NT2/D1 (cell line): ENCODE measurements at regions not wholly inside any gene's neighbourhood (a gene's known extent, or its start where the extent isn't known, plus 50 kb on each side); places are given as distances from the start of the nearest gene placed in this dataset.
"Not testable (repeated sequence)": the region's sequence is repeated elsewhere in the genome, so short reads cannot be mapped to it uniquely, and the experiment has no call there.

Experiments used
- DNase-seq: peaks from one replicate; pipeline ENCODE4 v3.0.0-alpha.2; 2011; ENCODE audit warnings: low read depth, low spot score
- H3K27me3 ChIP-seq: 2 replicates; pipeline ENCODE4 v1.6.0; 2011; ENCODE audit warnings: mild to moderate bottlenecking; ENCODE audit not compliant: insufficient read length, insufficient read depth
- H3K36me3 ChIP-seq: 2 replicates; pipeline ENCODE4 v1.6.1; 2011; ENCODE audit warnings: mild to moderate bottlenecking, low read length, mixed read lengths; ENCODE audit not compliant: insufficient read depth, insufficient read length
- H3K4me1 ChIP-seq: 2 replicates; pipeline ENCODE4 v1.5.1; 2011; ENCODE audit not compliant: insufficient read depth, insufficient read length
- H3K4me3 ChIP-seq: 2 replicates; pipeline ENCODE4 v1.5.1; 2011; ENCODE audit warnings: low read depth; ENCODE audit not compliant: insufficient read length
- H3K9ac ChIP-seq: 2 replicates; pipeline ENCODE4 v1.6.0; 2011; ENCODE audit warnings: low read depth; ENCODE audit not compliant: insufficient read length
- H3K9me3 ChIP-seq: 2 replicates; pipeline ENCODE4 v1.5.1; 2011; ENCODE audit warnings: mild to moderate bottlenecking, low read length; ENCODE audit not compliant: insufficient read depth
- SUZ12 ChIP-seq: IDR thresholded peaks from 2 replicates; pipeline ENCODE4 v1.6.1; 2011; ENCODE audit not compliant: insufficient read length, insufficient read depth; ENCODE audit errors: extremely low read depth
- YY1 ChIP-seq: IDR thresholded peaks from 2 replicates; pipeline ENCODE4 v1.6.1; 2011; ENCODE audit not compliant: insufficient read length, insufficient read depth
- ZNF274 ChIP-seq: IDR thresholded peaks from 2 replicates; pipeline ENCODE4 v1.6.1; 2011; ENCODE audit warnings: mild to moderate bottlenecking, low read depth, low read length

GRCh38 chr21:28025111-28025510, 967.6 kb downstream of the LTN1 start:
- TF ChIP-seq ZNF274 (no peak), YY1 (no peak)
- Histone ChIP-seq H3K4me3 (no peak overlapping the region), H3K9ac (no peak overlapping the region), H3K36me3 (no peaks in the 10 kb centered on the region), H3K27me3 (no peaks in the 10 kb centered on the region), H3K9me3 (peaks cover 11% of the 10 kb centered on the region), H3K4me1 (no peaks in the 10 kb centered on the region)
- DNase-seq: no peak

DNA sequence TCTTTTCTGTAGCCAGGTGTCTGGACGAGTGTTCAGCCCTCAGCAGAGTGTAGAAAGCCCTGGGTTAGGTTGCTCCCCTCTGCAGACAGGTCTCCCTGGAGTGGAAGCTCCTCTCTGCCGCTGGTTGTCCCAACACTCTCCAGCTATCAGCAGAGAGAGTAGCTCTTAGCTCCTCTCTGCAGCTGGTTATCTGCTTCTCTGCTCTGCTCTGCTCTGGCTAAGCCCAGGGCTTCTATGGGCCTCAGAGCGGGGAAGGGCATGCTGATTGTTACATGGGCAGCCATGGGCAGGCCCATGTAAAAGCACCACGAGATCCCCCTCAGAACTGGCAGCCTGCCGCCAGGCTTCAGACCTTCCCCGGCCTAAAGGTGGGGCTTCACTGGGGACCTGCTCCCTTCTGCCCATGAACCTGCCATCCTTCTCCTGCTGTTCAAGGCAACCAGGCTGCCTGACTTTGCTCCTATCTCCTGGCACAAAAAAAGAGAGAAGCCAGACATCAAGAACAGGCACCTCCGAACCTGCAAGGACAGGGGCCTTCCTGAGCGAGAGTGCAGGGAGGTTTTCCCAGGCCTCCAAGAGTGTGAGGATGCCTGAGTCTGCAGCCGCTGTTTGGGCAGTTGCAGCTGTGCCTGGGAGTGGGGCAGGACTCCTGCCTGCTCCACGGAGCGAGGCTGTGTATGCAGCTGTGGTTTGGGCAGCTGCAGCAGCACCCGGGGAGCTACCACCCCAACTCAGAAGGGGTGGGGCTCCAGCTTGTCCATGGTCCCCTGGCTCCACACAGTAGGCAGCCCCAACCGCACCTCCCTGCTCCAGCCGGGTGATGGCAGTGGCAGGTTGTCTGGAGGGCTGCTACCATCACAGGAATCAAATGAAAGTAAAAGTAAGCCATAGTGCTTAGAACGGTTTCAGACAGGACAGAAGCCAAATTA, 973.7 kb downstream of the LTN1 start:
- Histone ChIP-seq H3K9me3 (no peaks in the 10 kb centered on the region), H3K27me3 (no peaks in the 10 kb centered on the region), H3K9ac (no peak overlapping the region), H3K36me3 (no peaks in the 10 kb centered on the region), H3K4me3 (no peak overlapping the region), H3K4me1 (no peaks in the 10 kb centered on the region)
- DNase-seq: no peak
- TF ChIP-seq ZNF274: no peak
- TF ChIP-seq YY1: no peak
- no peak for TF ChIP-seq SUZ12

DNA sequence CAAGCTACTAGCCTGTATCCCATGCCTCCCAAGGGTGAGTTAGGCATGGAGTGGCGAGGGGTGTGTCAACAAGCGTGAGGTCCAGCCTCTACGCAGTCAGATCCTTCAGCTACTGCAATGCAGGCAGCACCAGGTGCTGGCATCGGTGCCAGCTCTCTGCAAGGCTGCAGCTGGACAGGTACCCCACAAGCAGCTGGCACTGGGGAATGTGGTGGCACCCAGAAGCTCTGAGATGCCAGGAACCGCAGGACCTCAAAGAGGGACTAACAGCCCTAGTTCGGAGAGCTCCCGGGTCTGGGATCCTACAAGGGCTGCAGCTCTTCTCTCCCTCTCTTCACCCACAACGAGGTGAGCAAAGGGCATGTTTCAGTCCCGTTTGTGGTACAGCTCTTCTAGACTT, 974.5 kb downstream of the LTN1 start:
- no peaks in the 10 kb centered on the region for H3K4me1 ChIP-seq
- no peaks in the 10 kb centered on the region for H3K27me3 ChIP-seq
- no peak overlapping the region for H3K9ac ChIP-seq
- no peaks in the 10 kb centered on the region for H3K9me3 ChIP-seq
- no peak for TF ChIP-seq YY1
- no peak for TF ChIP-seq ZNF274
- no peak for TF ChIP-seq SUZ12
- H3K36me3 ChIP-seq: no peaks in the 10 kb centered on the region
- DNase-seq: no peak
- H3K4me3 ChIP-seq: no peak overlapping the region

DNA sequence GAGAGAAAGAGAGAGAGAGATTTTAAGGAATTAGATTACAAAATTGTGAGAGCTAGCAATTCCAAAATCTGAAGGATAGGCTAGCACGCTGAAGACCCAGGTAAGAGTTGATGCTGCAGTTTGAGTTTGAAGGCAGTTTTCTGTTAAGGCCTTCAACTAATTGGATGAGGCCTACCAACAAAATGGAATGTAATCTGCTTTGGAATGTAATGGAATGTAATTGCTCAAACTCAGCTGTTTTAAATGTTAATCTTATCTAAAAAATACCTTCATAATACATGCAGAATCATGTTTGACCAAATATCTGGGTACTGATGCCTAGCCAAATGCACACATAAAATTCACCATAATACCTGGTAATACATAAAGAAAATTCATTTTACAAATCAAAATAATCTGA, 976.1 kb downstream of the LTN1 start:
- no peak overlapping the region for H3K4me3 ChIP-seq
- TF ChIP-seq SUZ12 (no peak), YY1 (no peak), ZNF274 (no peak)
- H3K9ac ChIP-seq: no peak overlapping the region
- H3K9me3 ChIP-seq: no peaks in the 10 kb centered on the region
- no peaks in the 10 kb centered on the region for H3K27me3 ChIP-seq
- no peaks in the 10 kb centered on the region for H3K36me3 ChIP-seq
- H3K4me1 ChIP-seq: no peaks in the 10 kb centered on the region
- DNase-seq: no peak

GRCh38 chr21:28013123-28013522, 979.6 kb downstream of the LTN1 start:
- H3K27me3 ChIP-seq, H3K4me3 ChIP-seq, DNase-seq, H3K36me3 ChIP-seq, H3K9ac ChIP-seq, H3K4me1 ChIP-seq, H3K9me3 ChIP-seq: not testable (repeated sequence)

DNA sequence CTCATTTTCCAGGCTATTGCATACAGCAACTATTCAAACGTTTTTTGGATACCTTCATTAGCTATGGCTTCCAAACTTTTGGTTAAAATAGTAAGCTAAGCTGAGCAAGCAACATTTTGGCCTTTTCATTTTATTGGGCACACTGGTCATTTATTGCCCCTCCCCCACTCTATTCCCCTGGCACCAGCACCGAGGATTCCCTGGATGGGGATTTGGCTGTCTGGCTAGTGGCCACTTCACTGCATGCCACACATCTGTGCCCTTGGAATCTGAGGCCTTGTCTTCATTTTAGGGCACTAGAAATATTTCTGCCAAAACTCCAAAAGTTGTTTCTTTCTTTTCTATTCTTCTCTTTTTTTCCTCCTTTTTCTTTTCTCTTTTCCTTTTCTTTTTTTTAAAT, 980.7 kb downstream of the LTN1 start:
- DNase-seq, H3K4me3 ChIP-seq, H3K36me3 ChIP-seq: not testable (repeated sequence)

GRCh38 chr21:28008245-28008644, 984.4 kb downstream of the LTN1 start:
- DNase-seq, H3K9ac ChIP-seq, H3K4me1 ChIP-seq, H3K36me3 ChIP-seq, H3K4me3 ChIP-seq, H3K27me3 ChIP-seq, H3K9me3 ChIP-seq: not testable (repeated sequence)

More for the DNA sequence above, 980.7 kb downstream of the LTN1 start:
- H3K27me3 ChIP-seq, H3K9ac ChIP-seq, H3K4me1 ChIP-seq, H3K9me3 ChIP-seq: not testable (repeated sequence)

DNA sequence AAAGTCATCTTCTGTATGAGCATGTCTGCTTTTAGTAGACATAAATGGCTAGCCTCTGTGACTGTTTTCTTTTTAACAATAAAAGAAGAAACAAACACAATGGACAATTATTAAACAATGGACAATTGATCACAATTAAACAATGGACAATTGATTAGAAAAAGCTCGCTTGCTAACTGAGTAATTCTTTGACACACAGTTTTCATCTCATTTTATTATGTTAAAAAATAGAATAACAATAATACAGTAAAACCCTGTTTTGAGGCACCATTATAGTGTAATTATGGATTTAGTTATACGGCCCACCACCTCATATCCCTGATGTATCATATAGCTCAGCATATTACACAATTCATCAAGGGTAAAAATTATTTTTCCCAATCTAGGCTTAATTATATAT, 989.0 kb downstream of the LTN1 start:
- DNase-seq, H3K4me3 ChIP-seq, H3K9me3 ChIP-seq, H3K36me3 ChIP-seq, H3K27me3 ChIP-seq, H3K4me1 ChIP-seq, H3K9ac ChIP-seq: not testable (repeated sequence)

GRCh38 chr21:27996906-27997305, 995.8 kb downstream of the LTN1 start:
- not testable (repeated sequence) for H3K27me3 ChIP-seq, H3K4me3 ChIP-seq, H3K9ac ChIP-seq, H3K4me1 ChIP-seq, H3K9me3 ChIP-seq, DNase-seq, H3K36me3 ChIP-seq

- H3K36me3 ChIP-seq, H3K9ac ChIP-seq, H3K4me1 ChIP-seq, H3K4me3 ChIP-seq, H3K9me3 ChIP-seq, DNase-seq, H3K27me3 ChIP-seq: not testable (repeated sequence)
These were observed 1007.9 kb downstream of the LTN1 start for GRCh38 chr21:27984663-27985325.

GRCh38 chr21:27979446-27979845, 1012.6 kb upstream of the ADAMTS5 start:
- H3K36me3 ChIP-seq, DNase-seq: not testable (repeated sequence)

More at GRCh38 chr21:27979446-27979845, 1012.6 kb upstream of the ADAMTS5 start:
- not testable (repeated sequence) for H3K9me3 ChIP-seq, H3K9ac ChIP-seq, H3K4me1 ChIP-seq, H3K4me3 ChIP-seq, H3K27me3 ChIP-seq
